ENCODE measurements at regions not wholly inside any gene's neighbourhood (a gene's known extent, or its start where the extent isn't known, plus 50 kb on each side); places are given as distances from the start of the nearest gene placed in this dataset.

GRCh38 chr13:83352391-83352790, 529.9 kb downstream of the SLITRK1 start:
- Histone ChIP-seq H3K79me2 (replicated peaks; ENCODE audit: insufficient read depth) (no peaks in the 10 kb centered on the region), H3F3A (replicated peaks; ENCODE audit: low read depth) (no peaks in the 10 kb centered on the region), H3K27me3 (ENCODE audit: insufficient read depth) (no peaks in the 10 kb centered on the region), H3K9me2 (ENCODE audit: insufficient read depth) (no peaks in the 10 kb centered on the region), H3K4me3 (no peak overlapping the region), H4K20me1 (replicated peaks; ENCODE audit: insufficient read depth) (no peaks in the 10 kb centered on the region), H3K4me1 (ENCODE audit: insufficient read depth) (no peaks in the 10 kb centered on the region), H2AFZ (no peak overlapping the region), H3K4me2 (no peak overlapping the region), H3K27ac (ENCODE audit: low read depth) (no peak overlapping the region), H3K36me3 (ENCODE audit: insufficient read depth) (no peaks in the 10 kb centered on the region)
- H3K36me3 Mint-ChIP-seq (ENCODE audit: low read depth) = no peaks in the 10 kb centered on the region
- no peaks in the 10 kb centered on the region for H3K4me1 Mint-ChIP-seq
- H3K27ac Mint-ChIP-seq = no peak overlapping the region
- DNase-seq (ENCODE audit: low spot score) (no peak), ATAC-seq (no peak)
- H3K9me3 Mint-ChIP-seq = no peaks in the 10 kb centered on the region
- TF ChIP-seq EZH2 (IDR thresholded peaks at IDR 0.05; ENCODE audit: low read depth, unreplicated experiment) (no peak), STAT1 (IDR thresholded peaks at IDR 0.05; ENCODE audit: unreplicated experiment) (no peak), NANOG (IDR thresholded peaks at IDR 0.05; ENCODE audit: borderline replicate concordance) (no peak)
- no peaks in the 10 kb centered on the region for H3K27me3 Mint-ChIP-seq (ENCODE audit: insufficient read depth, low read depth, poor library complexity)
- no peak overlapping the region for H3K4me3 Mint-ChIP-seq

GRCh38 chr13:83350569-83350968, 531.7 kb downstream of the SLITRK1 start:
- Mint-ChIP-seq H3K27me3 (ENCODE audit: insufficient read depth, low read depth, poor library complexity) (no peaks in the 10 kb centered on the region), H3K4me1 (no peaks in the 10 kb centered on the region), H3K27ac (no peak overlapping the region), H3K9me3 (no peaks in the 10 kb centered on the region), H3K4me3 (no peak overlapping the region), H3K36me3 (ENCODE audit: low read depth) (no peaks in the 10 kb centered on the region)
- Histone ChIP-seq H3K4me2 (no peak overlapping the region), H3K79me2 (replicated peaks; ENCODE audit: insufficient read depth) (no peaks in the 10 kb centered on the region), H3F3A (replicated peaks; ENCODE audit: low read depth) (no peaks in the 10 kb centered on the region), H3K4me3 (no peak overlapping the region), H3K9me2 (ENCODE audit: insufficient read depth) (no peaks in the 10 kb centered on the region), H3K4me1 (ENCODE audit: insufficient read depth) (no peaks in the 10 kb centered on the region), H3K27me3 (ENCODE audit: insufficient read depth) (no peaks in the 10 kb centered on the region), H4K20me1 (replicated peaks; ENCODE audit: insufficient read depth) (no peaks in the 10 kb centered on the region), H3K27ac (ENCODE audit: low read depth) (no peak overlapping the region), H3K36me3 (ENCODE audit: insufficient read depth) (no peaks in the 10 kb centered on the region), H2AFZ (no peak overlapping the region)
- DNase-seq (ENCODE audit: low spot score) = no peak
- no peak for ATAC-seq
- TF ChIP-seq EZH2 (IDR thresholded peaks at IDR 0.05; ENCODE audit: low read depth, unreplicated experiment) = no peak
- TF ChIP-seq, protein P1, sequence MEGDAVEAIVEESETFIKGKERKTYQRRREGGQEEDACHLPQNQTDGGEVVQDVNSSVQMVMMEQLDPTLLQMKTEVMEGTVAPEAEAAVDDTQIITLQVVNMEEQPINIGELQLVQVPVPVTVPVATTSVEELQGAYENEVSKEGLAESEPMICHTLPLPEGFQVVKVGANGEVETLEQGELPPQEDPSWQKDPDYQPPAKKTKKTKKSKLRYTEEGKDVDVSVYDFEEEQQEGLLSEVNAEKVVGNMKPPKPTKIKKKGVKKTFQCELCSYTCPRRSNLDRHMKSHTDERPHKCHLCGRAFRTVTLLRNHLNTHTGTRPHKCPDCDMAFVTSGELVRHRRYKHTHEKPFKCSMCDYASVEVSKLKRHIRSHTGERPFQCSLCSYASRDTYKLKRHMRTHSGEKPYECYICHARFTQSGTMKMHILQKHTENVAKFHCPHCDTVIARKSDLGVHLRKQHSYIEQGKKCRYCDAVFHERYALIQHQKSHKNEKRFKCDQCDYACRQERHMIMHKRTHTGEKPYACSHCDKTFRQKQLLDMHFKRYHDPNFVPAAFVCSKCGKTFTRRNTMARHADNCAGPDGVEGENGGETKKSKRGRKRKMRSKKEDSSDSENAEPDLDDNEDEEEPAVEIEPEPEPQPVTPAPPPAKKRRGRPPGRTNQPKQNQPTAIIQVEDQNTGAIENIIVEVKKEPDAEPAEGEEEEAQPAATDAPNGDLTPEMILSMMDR (conservative IDR thresholded peaks at IDR 0.05; ENCODE audit: low read depth in 2 of 2) = no peak
- TF ChIP-seq CREB1 (CRISPR knock-in tag; IDR thresholded peaks at IDR 0.05; ENCODE audit: low read depth) = no peak
- no peak for TF ChIP-seq ZNF331 (CRISPR knock-in tag; IDR thresholded peaks at IDR 0.05; ENCODE audit: low read depth)
- no peak for TF ChIP-seq ETS1 (IDR thresholded peaks at IDR 0.05)
- TF ChIP-seq JUNB (IDR thresholded peaks at IDR 0.05; ENCODE audit: unreplicated experiment) = no peak
- no peak for TF ChIP-seq ZNF114 (CRISPR knock-in tag; IDR thresholded peaks at IDR 0.05)
- TF ChIP-seq STAT1 (IDR thresholded peaks at IDR 0.05; ENCODE audit: unreplicated experiment) = no peak
- TF ChIP-seq NANOG (IDR thresholded peaks at IDR 0.05; ENCODE audit: borderline replicate concordance) = no peak
- no peak for TF ChIP-seq ZNF462 (CRISPR knock-in tag; IDR thresholded peaks at IDR 0.05)
- TF ChIP-seq EZH2phosphoT487 (IDR thresholded peaks at IDR 0.05; ENCODE audit: unreplicated experiment) = no peak
